Coronary artery (tissue), 2 donors: ENCODE measurements at regions not wholly inside any gene's neighbourhood (a gene's known extent, or its start where the extent isn't known, plus 50 kb on each side); places are given as distances from the start of the nearest gene placed in this dataset.

Experiments
- DNase-seq: peaks from one replicate; pipeline ENCODE4 v3.0.0-alpha.2; 2017; ENCODE audit warnings: low spot score
- H3K27ac ChIP-seq, 2 donors: fragments of 200-600 bp; sonication (generic); one replicate each; pipeline ENCODE4 v1.5.1; 2016 to 2019
- H3K4me3 ChIP-seq: fragments of 200-600 bp; sonication (generic); 2 replicates; pipeline ENCODE4 v1.5.1; 2016; ENCODE audit warnings: mild to moderate bottlenecking, moderate library complexity
- TF ChIP-seq, protein P1 (sequence below): fragments of 200-600 bp; sonication (generic); IDR thresholded peaks from one replicate; pipeline ENCODE4 v1.5.1; 2019; ENCODE audit warnings: antibody characterized with exemption

DNA sequence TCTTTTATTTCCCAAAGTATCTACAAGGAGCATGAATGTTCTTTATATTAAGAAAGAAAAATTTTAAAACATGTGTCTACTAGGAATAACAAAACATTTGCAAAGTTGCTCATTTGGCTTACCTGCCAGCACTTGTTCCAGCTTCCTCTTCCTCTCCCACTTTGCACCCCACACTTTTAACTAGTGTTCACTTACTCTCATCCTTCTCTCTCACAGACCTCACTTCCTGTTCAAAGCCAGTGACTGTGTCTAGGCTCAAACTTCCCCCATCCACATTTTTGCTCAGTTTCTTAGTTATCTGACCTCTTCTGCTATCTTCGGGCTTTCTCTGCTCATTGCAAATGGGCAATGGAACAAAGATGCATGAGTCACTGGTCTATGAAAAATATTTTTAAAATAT, 512.2 kb upstream of the ZNF462 start:
- TF ChIP-seq, protein P1, sequence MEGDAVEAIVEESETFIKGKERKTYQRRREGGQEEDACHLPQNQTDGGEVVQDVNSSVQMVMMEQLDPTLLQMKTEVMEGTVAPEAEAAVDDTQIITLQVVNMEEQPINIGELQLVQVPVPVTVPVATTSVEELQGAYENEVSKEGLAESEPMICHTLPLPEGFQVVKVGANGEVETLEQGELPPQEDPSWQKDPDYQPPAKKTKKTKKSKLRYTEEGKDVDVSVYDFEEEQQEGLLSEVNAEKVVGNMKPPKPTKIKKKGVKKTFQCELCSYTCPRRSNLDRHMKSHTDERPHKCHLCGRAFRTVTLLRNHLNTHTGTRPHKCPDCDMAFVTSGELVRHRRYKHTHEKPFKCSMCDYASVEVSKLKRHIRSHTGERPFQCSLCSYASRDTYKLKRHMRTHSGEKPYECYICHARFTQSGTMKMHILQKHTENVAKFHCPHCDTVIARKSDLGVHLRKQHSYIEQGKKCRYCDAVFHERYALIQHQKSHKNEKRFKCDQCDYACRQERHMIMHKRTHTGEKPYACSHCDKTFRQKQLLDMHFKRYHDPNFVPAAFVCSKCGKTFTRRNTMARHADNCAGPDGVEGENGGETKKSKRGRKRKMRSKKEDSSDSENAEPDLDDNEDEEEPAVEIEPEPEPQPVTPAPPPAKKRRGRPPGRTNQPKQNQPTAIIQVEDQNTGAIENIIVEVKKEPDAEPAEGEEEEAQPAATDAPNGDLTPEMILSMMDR = no peak
- no peak overlapping the region for H3K27ac ChIP-seq
- no peak for DNase-seq
- H3K4me3 ChIP-seq = no peak overlapping the region

DNA sequence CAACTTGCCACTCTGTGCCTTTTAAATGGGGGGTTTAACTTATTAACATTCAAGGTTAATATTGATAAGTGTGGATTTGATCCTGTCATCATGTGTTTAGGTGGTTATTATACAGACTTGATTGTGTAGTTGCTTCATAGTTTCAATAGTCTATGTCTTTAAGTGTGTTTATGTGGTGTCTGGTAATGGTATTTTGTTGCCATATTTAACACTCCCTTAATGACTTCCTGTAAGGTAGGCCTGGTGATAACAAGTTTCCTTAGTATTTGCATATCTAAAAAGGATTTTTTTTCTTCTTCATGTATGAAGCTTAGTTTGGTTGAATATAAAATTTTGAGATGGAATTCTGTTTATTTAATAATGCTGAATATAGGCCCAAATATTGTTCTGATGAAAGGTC, 506.0 kb upstream of the ZNF462 start:
- DNase-seq = no peak
- Histone ChIP-seq H3K27ac (no peak overlapping the region), H3K4me3 (no peak overlapping the region)
- TF ChIP-seq, protein P1 = no peak

DNA sequence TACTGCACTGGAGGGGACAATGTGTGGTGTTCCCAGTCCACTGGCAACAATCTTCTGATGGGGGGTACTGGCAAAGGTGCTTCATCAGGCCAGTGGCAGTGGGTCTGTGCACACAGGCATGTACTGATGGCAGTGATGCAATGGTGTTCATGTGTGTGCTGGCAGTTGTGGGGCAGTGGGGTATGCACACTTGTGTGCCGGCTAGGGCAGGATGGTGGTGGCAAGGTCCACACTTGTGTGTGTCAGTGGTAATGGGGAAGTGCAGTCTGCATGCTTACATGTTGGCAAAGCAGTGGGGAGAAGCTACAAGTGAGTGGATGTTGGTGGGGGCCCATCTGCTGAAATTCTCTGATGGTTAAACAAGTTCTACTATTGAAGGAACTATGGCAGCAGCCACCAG, 504.6 kb upstream of the ZNF462 start:
- H3K27ac ChIP-seq = no peak overlapping the region
- no peak for DNase-seq
- H3K4me3 ChIP-seq = no peak overlapping the region
- TF ChIP-seq, protein P1 = no peak

- Histone ChIP-seq H3K27ac (no peak overlapping the region), H3K4me3 (no peak overlapping the region)
- no peak for DNase-seq
- TF ChIP-seq, protein P1 = no peak
These were observed 486.3 kb upstream of the ZNF462 start for GRCh38 chr9:106376689-106377088.

DNA sequence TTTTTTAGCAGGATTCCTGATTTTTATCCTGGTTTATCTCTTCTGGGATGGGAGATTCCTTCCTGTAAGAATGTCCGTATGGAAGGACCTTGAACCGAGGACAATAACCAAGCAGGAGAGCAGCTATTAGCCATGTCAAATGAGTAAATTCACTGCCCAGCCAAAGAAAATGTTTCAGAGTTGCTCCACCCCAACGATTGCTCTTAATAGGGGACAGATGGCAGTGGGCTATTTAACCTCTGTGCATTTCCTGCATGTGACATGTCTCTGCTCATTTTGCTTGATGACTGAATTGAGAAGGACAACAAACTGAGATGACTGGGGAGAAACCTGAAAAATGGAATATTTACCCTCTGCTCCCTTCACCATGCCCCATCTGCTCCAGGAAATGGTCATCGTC, 479.9 kb upstream of the ZNF462 start:
- no peak overlapping the region for H3K4me3 ChIP-seq
- H3K27ac ChIP-seq = no peak overlapping the region
- DNase-seq = no peak
- TF ChIP-seq, protein P1 = no peak

- DNase-seq = no peak
- Histone ChIP-seq H3K4me3 (no peak overlapping the region), H3K27ac (no peak overlapping the region)
- TF ChIP-seq, protein P1 = no peak
These were observed 475.0 kb upstream of the ZNF462 start for GRCh38 chr9:106387965-106388364.

DNA sequence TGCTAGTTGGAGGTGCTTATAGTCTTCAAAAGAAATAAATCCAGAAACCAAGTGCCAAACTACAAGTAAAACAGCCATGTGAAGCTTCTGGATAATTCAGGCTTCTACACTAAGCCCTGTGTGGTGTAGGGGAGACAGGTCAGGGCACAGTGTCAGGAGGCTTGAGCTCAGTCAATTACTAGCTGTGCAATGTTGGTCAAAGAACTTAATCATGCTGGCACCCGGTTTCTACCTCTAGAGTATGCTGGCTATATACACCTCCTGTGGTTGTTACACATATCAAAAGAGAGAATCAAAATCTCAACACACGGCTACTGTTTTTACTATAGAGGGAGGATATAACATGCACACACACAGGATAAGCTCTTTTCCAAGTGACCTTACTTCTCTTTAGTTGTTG, 469.7 kb upstream of the ZNF462 start:
- Histone ChIP-seq H3K27ac (no peak overlapping the region), H3K4me3 (no peak overlapping the region)
- no peak for DNase-seq
- TF ChIP-seq, protein P1 = no peak
